Trophoblast cell (in vitro differentiated cells and primary cell): ENCODE measurements at regions not wholly inside any gene's neighbourhood (a gene's known extent, or its start where the extent isn't known, plus 50 kb on each side); places are given as distances from the start of the nearest gene placed in this dataset.

ENCODE experiments used
- DNase-seq, 2 donors: peaks; one replicate each; pipeline ENCODE4 v3.0.0-alpha.2; 2016
- H2AFZ ChIP-seq: 2 replicates; pipeline ENCODE4 v1.6.1; 2013; ENCODE audit warnings: low read length, moderate library complexity, mild to moderate bottlenecking; ENCODE audit not compliant: insufficient read depth, poor library complexity
- H2AK5ac ChIP-seq: 2 replicates; pipeline ENCODE4 v1.6.1; 2013; ENCODE audit warnings: mild to moderate bottlenecking, low read length
- H2BK120ac ChIP-seq: 2 replicates; pipeline ENCODE4 v1.6.1; 2013; ENCODE audit warnings: low read length, mild to moderate bottlenecking, moderate library complexity; ENCODE audit not compliant: insufficient read depth, poor library complexity
- H2BK12ac ChIP-seq: 2 replicates; pipeline ENCODE4 v1.6.1; 2013; ENCODE audit warnings: mild to moderate bottlenecking, low read length, moderate library complexity
- H2BK5ac ChIP-seq: 2 replicates; pipeline ENCODE4 v1.6.1; 2013; ENCODE audit warnings: low read length, low read depth, moderate library complexity, mild to moderate bottlenecking; ENCODE audit not compliant: poor library complexity
- H3K14ac ChIP-seq: 2 replicates; pipeline ENCODE4 v1.6.1; 2013; ENCODE audit warnings: mild to moderate bottlenecking, low read length
- H3K18ac ChIP-seq: 2 replicates; pipeline ENCODE4 v1.6.1; 2013; ENCODE audit warnings: mild to moderate bottlenecking, low read length
- H3K23ac ChIP-seq: 2 replicates; pipeline ENCODE4 v1.6.1; 2013; ENCODE audit warnings: low read length
- H3K27ac ChIP-seq: 2 replicates; pipeline ENCODE4 v1.5.1; 2013; ENCODE audit warnings: low read depth, mild to moderate bottlenecking, inconsistent platforms, low read length, moderate library complexity
- H3K27me3 ChIP-seq: 2 replicates; pipeline ENCODE4 v1.6.1; 2013; ENCODE audit warnings: inconsistent platforms, mild to moderate bottlenecking, low read length, moderate library complexity; ENCODE audit not compliant: insufficient read depth
- H3K36me3 ChIP-seq, 2 experiments: 1 replicate in 1 of 2; 2 replicates in 1 of 2; pipeline ENCODE4 v1.6.1; 2013; ENCODE audit warnings: low read length in 2 of 2, mild to moderate bottlenecking in 2 of 2, moderate library complexity in 1 of 2; ENCODE audit not compliant: insufficient read depth in 2 of 2, control insufficient read depth in 1 of 2
- H3K4ac ChIP-seq: 2 replicates; pipeline ENCODE4 v1.6.1; 2013; ENCODE audit warnings: low read depth, mild to moderate bottlenecking, low read length, moderate library complexity
- H3K4me1 ChIP-seq, 2 experiments: 1 replicate in 1 of 2; 2 replicates in 1 of 2; pipeline ENCODE4 v1.6.1; 2013; ENCODE audit warnings: low read length in 2 of 2, mild to moderate bottlenecking in 2 of 2, moderate library complexity in 1 of 2; ENCODE audit not compliant: insufficient read depth in 2 of 2, control insufficient read depth in 1 of 2
- H3K4me2 ChIP-seq: 2 replicates; pipeline ENCODE4 v1.6.1; 2013; ENCODE audit warnings: inconsistent platforms, mild to moderate bottlenecking, low read length, moderate library complexity
- H3K4me3 ChIP-seq: 2 replicates; pipeline ENCODE4 v1.5.1; 2013; ENCODE audit warnings: mild to moderate bottlenecking, low read depth, low read length, inconsistent platforms
- H3K79me1 ChIP-seq: one replicate; pipeline ENCODE4 v1.6.1; 2013; ENCODE audit warnings: low read length
- H3K79me2 ChIP-seq: 2 replicates; pipeline ENCODE4 v1.6.1; 2013; ENCODE audit warnings: low read length, mild to moderate bottlenecking; ENCODE audit not compliant: control insufficient read depth, insufficient read depth, poor library complexity
- H3K9ac ChIP-seq: 2 replicates; pipeline ENCODE4 v1.6.1; 2013; ENCODE audit warnings: mild to moderate bottlenecking, low read length
- H3K9me3 ChIP-seq: 2 replicates; pipeline ENCODE4 v1.6.1; 2013; ENCODE audit warnings: low read depth, mild to moderate bottlenecking, control low read depth, inconsistent platforms, low read length; ENCODE audit not compliant: insufficient read depth
- H4K12ac ChIP-seq: 2 replicates; pipeline ENCODE4 v1.6.1; 2013; ENCODE audit warnings: low read depth, mild to moderate bottlenecking, low read length, moderate library complexity
- H4K8ac ChIP-seq: 2 replicates; pipeline ENCODE4 v1.6.1; 2013; ENCODE audit warnings: low read depth, mild to moderate bottlenecking, low read length, moderate library complexity
- H4K91ac ChIP-seq: one replicate; pipeline ENCODE4 v1.6.1; 2013; ENCODE audit warnings: low read depth, mild to moderate bottlenecking, low read length, moderate library complexity
- WGBS: extraction: QIAGEN DNeasy Blood & Tissue Kit; methylation state at CpG from one replicate; pipeline ENCODE4 v1.1.7; 2013; ENCODE audit warnings: missing lambda C conversion rate; ENCODE audit not compliant: insufficient read length, insufficient coverage; ENCODE audit errors: extremely low coverage; 5-methylcytosine and 5-hydroxymethylcytosine counted together

- Histone ChIP-seq H3K79me2 (peaks cover 4% of the 10 kb centered on the region), H3K36me3 (no peaks in the 10 kb centered on the region), H3K23ac (no peak overlapping the region), H2BK5ac (peak overlapping the region; percentile 21), H4K8ac (no peak overlapping the region), H2BK120ac (peak overlapping the region; percentile 10), H3K9ac (no peak overlapping the region), H3K4ac (no peak overlapping the region), H2AK5ac (no peak overlapping the region), H4K91ac (peak overlapping the region; percentile 52), H3K27ac (no peak overlapping the region), H3K18ac (no peak overlapping the region), H3K4me1 (peaks cover 8 to 22% of the 10 kb centered on the region in 2 experiments), H3K79me1 (peaks cover 25% of the 10 kb centered on the region), H3K9me3 (no peaks in the 10 kb centered on the region), H3K27me3 (no peaks in the 10 kb centered on the region), H2BK12ac (peak overlapping the region; percentile 87), H4K12ac (no peak overlapping the region), H2AFZ (no peak overlapping the region), H3K4me3 (no peak overlapping the region), H3K14ac (no peak overlapping the region), H3K4me2 (no peak overlapping the region)
- DNase-seq, result peak; percentile 59 to 61
- WGBS, result no CpG with 5 or more reads among the region's 7 CpGs
Measured at GRCh38 chr18:55857956-55858355, 270.0 kb upstream of the TCF4 start.

GRCh38 chr18:55857409-55857808, 269.4 kb upstream of the TCF4 start:
- peak overlapping the region; percentile 66 for H3K4ac ChIP-seq
- no peak overlapping the region for H3K9ac ChIP-seq
- H3K27me3 ChIP-seq, result no peaks in the 10 kb centered on the region
- H3K4me3 ChIP-seq, result no peak overlapping the region
- WGBS, result no CpG with 5 or more reads among the region's 2 CpGs
- H2BK120ac ChIP-seq, result peak overlapping the region; percentile 96
- no peak overlapping the region for H4K12ac ChIP-seq
- H3K4me1 ChIP-seq, result peaks cover 8 to 22% of the 10 kb centered on the region in 2 experiments
- peak overlapping the region; percentile 60 for H3K27ac ChIP-seq
- H4K8ac ChIP-seq, result no peak overlapping the region
- H3K4me2 ChIP-seq, result no peak overlapping the region
- H2BK5ac ChIP-seq, result peak overlapping the region; percentile 84
- DNase-seq, result peak; percentile 48 to 53
- H3K14ac ChIP-seq, result peak overlapping the region; percentile 56
- peak overlapping the region; percentile 48 for H2AK5ac ChIP-seq
- H3K18ac ChIP-seq, result no peak overlapping the region
- H3K23ac ChIP-seq, result no peak overlapping the region
- H3K36me3 ChIP-seq, result no peaks in the 10 kb centered on the region
- peaks cover 28% of the 10 kb centered on the region for H3K79me1 ChIP-seq
- H2AFZ ChIP-seq, result no peak overlapping the region
- peak overlapping the region; percentile 97 for H2BK12ac ChIP-seq
- H4K91ac ChIP-seq, result peak overlapping the region; percentile 90
- peaks cover 4% of the 10 kb centered on the region for H3K79me2 ChIP-seq
- no peaks in the 10 kb centered on the region for H3K9me3 ChIP-seq

GRCh38 chr18:55856679-55857078, 268.7 kb upstream of the TCF4 start:
- Histone ChIP-seq H3K18ac (no peak overlapping the region), H3K9ac (no peak overlapping the region), H3K4me2 (peak overlapping the region; percentile 36), H2BK12ac (no peak overlapping the region), H3K14ac (no peak overlapping the region), H2AFZ (no peak overlapping the region), H3K9me3 (no peaks in the 10 kb centered on the region), H4K12ac (no peak overlapping the region), H3K4me3 (no peak overlapping the region), H2BK5ac (no peak overlapping the region), H3K79me2 (peaks cover 4% of the 10 kb centered on the region), H3K36me3 (no peaks in the 10 kb centered on the region), H2AK5ac (no peak overlapping the region), H3K23ac (no peak overlapping the region), H4K8ac (no peak overlapping the region), H3K27me3 (no peaks in the 10 kb centered on the region), H3K4ac (no peak overlapping the region), H3K79me1 (peaks cover 28% of the 10 kb centered on the region), H2BK120ac (no peak overlapping the region), H3K4me1 (peaks cover 8 to 21% of the 10 kb centered on the region in 2 experiments), H4K91ac (no peak overlapping the region), H3K27ac (peak overlapping the region; percentile 97)
- no peak for DNase-seq

GRCh38 chr18:55856229-55856628, 268.2 kb upstream of the TCF4 start:
- peaks cover 4% of the 10 kb centered on the region for H3K79me2 ChIP-seq
- H3K14ac ChIP-seq, result no peak overlapping the region
- no peak overlapping the region for H2BK12ac ChIP-seq
- peak overlapping the region; percentile 97 for H3K27ac ChIP-seq
- H4K8ac ChIP-seq, result no peak overlapping the region
- H3K4me2 ChIP-seq, result peak overlapping the region; percentile 36
- no peak overlapping the region for H3K4me3 ChIP-seq
- H3K4me1 ChIP-seq, result peaks cover 8 to 17% of the 10 kb centered on the region in 2 experiments
- H2AK5ac ChIP-seq, result no peak overlapping the region
- H2AFZ ChIP-seq, result no peak overlapping the region
- no peak overlapping the region for H3K9ac ChIP-seq
- H4K91ac ChIP-seq, result no peak overlapping the region
- no peaks in the 10 kb centered on the region for H3K27me3 ChIP-seq
- DNase-seq, result peak; percentile 93 to 97
- no peak overlapping the region for H4K12ac ChIP-seq
- H3K23ac ChIP-seq, result no peak overlapping the region
- no CpG with 5 or more reads among the region's 2 CpGs for WGBS
- no peaks in the 10 kb centered on the region for H3K36me3 ChIP-seq
- no peak overlapping the region for H3K18ac ChIP-seq
- H3K79me1 ChIP-seq, result peaks cover 30% of the 10 kb centered on the region
- no peak overlapping the region for H3K4ac ChIP-seq
- no peaks in the 10 kb centered on the region for H3K9me3 ChIP-seq
- no peak overlapping the region for H2BK120ac ChIP-seq
- H2BK5ac ChIP-seq, result no peak overlapping the region
